Right renal pelvis (tissue), 4 donors: ENCODE measurements at regions not wholly inside any gene's neighbourhood (a gene's known extent, or its start where the extent isn't known, plus 50 kb on each side); places are given as distances from the start of the nearest gene placed in this dataset.
A peak's percentile ranks its signal among the peaks of the same experiment; 100 is the strongest.
"Not testable (repeated sequence)": the region's sequence is repeated elsewhere in the genome, so short reads cannot be mapped to it uniquely, and the experiment has no call there.

Experiments
- DNase-seq, 4 donors: peaks; one replicate each; pipeline ENCODE4 v3.0.0-alpha.2; 2013; ENCODE audit warnings: low read depth in 4 of 4, low spot score in 3 of 4, missing footprints in 1 of 4

DNA sequence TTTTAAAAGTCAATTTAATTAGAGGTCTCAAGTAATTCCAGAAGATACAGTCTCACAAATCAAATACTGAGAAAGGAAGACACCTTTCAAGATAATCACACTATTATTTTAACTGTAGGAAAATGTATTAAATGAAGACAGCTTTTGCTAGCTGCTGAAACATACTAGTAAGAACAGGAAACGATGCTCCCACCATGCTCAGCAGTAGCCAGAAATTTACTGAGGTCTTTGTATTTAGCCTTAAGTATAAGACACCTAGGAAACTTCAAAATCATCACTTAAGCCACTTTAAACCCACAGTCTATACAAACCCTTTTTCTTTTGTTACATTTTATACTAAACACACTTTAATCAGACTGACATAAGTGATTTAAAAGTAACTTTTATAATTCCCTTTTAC is 72.7 kb upstream of the NPIPB12 start:
- not testable (repeated sequence) for DNase-seq

DNA sequence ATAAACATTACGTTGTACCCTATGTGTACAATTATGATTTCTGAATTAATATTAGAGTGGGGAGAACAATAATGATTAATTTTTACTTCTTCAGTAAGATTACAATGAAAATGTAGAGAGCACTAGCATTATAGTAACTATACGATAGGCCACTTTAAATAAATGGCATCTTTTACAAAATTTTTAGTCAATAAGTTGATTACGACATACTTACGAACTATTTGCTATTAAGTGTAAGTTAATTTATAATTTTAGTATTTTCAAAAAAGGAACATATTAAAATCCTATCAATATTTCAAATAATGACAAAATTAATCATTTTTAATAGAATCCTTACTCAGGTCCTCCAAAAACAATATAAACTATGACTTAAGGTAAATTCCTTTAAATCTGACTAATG is 75.6 kb upstream of the NPIPB12 start:
- DNase-seq: not testable (repeated sequence)

- DNase-seq: not testable (repeated sequence)
Measured at GRCh38 chr16:29591919-29592318, 71.1 kb upstream of the SPN start.

GRCh38 chr16:29594269-29594925 is 68.7 kb upstream of the SPN start:
- DNase-seq: not testable (repeated sequence)

DNA sequence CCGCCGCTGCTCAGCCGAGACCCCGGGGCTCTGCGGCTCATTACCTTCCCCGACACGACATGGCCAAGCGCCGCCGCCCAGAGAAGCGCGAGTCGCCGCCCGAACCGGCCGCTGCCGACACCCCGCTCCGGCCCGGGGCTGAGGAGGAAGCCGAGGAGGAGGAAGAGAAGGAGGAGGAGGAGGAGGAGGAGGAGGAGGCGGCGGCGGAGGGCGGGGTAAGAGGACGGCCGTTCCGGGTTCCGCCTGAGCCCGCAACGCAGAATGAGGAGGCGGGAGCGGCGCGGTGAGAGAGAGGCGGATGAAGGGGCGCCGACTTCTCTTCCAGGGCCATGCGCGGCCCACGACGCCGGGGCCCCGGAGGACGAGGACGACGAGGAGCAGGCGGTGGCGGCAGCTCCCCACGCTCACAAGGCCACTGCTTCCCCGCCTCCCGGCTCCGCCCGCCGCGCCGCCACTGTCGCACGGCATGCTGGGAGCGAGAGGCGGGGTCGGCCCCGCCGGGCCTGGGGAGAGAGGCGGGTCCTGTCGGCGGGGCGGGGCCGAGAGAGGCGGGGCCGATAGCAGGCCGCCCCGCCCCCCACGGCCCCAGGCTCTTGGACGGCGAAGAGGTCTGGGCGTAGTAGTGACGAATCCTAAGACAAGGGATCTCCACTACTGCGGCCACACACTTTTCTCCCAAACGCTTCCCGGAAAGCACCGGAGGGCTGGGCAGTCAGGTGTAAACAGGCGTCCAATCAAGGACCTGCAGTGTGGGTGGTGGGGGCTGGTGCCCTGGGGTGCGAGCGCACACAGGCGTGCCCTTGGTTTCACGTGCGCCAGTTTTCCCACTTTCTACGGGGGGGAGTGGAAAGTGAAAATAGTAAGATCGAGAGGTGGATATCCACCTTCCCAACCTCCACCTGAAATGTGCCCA is 67.9 kb upstream of the SPN start:
- peak; percentile 60 to 70 (median 66) for DNase-seq

DNA sequence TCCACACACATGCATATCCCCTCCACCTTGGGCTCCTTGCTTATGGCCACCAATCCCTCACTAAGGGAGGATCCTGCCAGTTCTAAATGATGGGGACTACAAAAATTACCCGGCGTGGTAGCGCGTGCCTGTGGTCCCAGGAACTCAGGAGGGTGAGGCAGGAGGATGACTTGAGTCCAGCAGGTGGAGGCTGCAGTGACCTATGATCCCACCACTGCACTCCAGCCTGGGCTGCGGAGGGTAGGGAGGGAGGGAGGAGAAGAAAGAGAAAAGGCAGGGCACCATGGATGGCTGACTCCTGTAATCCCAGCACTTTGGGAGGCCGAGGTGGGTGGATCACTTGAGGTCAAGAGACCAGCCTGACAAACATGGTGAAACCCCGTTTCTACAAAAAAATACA is 66.0 kb upstream of the SPN start:
- DNase-seq: not testable (repeated sequence)

DNA sequence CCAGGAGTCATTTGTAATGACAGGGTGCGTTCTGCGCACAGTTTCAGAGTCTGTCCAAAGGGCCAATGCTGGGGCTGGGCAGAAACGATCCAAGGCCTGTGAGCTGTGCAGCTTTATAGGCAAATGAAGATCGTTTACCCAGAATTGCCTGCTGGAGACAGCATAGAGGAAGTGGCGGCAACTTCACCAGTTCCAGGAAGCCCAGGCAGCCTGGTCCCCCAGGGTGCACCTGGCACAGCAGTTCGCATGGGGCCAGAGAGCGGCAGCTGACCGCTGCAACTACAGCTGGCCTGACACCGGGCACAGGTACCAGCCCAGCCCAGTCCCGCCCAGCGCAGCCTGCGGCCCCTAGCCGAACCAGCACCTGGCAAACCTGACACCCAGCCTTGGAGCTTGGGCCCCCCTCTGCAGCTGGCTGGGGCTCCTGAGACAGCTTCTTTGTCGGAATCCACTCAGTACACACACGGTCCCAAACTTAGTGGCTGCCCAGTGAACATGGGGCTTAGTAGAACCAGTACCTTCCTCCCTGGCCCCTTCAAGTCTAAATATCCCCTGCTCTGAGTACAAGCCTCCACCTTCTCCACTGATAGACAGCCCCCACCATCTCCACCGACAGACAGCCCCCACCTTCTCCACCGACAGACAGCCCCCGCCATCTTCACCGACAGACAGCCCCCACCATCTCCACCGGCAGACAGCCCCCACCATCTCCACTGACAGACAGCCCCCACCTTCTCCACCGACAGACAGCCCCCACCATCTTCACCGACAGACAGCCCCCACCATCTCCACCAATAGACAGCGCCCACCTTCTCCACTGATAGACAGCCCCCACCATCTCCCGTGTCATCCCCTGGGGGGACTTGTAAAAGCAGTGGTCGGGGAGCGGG is 62.7 kb upstream of the SPN start:
- not testable (repeated sequence) for DNase-seq

GRCh38 chr16:29602247-29602625 is 60.8 kb upstream of the SPN start:
- not testable (repeated sequence) for DNase-seq

DNA sequence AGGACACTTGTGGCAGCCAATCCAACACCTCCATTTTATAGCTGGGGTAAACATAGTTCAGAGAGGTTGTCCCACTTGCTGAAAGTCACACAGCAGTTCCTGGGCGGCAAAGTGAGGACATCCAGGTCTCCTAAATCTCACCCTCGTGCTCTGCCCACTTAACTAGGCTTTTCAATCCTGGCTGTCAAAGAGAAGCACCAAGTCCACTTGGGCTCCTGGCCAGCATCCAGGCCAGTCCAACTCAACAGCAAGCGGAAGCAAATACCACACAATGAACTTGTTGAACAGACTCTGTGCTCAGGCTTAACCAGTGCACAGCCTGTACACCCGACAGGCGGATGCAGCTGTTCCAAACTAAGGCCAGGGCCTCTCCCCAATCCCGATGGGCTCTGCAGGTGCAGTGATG is 60.4 kb upstream of the SPN start:
- DNase-seq: not testable (repeated sequence)

- not testable (repeated sequence) for DNase-seq
Measured at GRCh38 chr16:29604631-29605549, 58.2 kb upstream of the SPN start.

DNA sequence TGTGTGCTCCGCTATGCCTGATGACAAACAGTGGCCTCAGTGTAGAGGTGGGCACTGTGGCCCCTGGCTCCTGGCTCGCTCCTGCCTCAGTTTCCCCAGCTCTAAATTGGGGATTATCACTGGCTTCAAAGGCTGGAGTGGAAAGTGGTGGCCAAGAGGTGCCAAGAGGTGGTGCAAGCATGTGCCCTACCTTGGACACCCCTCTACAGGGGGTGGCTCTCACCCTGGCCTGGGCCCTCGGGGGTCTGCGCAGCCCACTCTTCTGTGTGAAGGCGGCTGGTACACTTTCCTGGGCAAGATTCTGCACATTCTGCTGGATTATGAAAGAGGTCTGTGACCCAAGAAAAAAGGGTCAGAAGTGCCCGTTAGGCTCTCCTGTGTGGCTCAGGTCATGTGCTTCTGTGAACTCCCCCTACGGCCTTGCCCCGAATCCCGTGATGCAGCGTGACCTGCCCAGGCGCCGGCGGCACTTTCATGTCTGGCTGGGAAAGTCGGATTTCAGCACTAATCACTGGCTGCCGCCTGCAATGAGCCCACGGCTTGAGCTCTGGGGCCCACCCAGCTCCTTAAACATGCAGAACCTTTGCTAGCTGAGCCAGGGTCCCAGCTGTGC is 57.3 kb upstream of the SPN start:
- not testable (repeated sequence) for DNase-seq

DNA sequence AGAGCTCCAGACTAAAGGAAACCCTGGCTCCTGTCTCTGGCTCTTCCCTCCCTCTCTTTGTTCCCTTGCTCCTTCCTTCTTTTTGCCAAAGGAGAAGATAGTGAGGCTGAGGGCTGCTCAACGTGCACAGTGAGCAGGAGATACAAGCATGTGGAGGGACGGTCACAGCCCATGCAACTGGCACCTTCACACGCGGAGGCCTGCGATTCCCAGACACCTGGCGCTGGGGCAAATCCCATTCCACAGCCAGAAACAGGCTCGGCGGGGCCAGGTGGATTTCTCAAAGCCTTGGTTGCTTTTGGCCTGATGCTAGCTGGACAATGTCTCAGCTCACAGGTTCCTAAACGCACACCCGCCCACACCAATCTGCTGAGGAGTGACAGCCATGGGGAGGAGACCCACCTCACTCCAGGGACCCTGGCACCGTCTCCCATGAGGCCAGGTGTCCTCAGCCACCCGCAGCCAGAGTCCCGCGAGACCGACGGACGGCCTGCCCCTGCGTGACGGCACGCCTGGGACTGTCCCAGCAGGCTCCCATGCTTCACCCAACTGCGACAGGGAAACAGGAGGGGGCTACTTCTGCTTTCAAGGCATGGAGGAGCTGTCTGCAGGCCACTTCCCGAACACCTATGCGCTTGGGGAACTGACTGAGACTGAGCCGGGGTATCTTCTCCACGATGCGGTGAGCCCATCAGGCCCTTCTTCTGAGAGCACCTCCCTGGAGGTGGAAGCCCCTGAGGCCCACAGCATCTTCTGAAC is 56.2 kb upstream of the SPN start:
- not testable (repeated sequence) for DNase-seq

GRCh38 chr16:29607428-29607823 is 55.6 kb upstream of the SPN start:
- DNase-seq: not testable (repeated sequence)

GRCh38 chr16:29612381-29613306 is 50.4 kb upstream of the SPN start:
- DNase-seq: not testable (repeated sequence)
